Muscle of leg (tissue), 3 donors: ENCODE measurements at regions not wholly inside any gene's neighbourhood (a gene's known extent, or its start where the extent isn't known, plus 50 kb on each side); places are given as distances from the start of the nearest gene placed in this dataset.
A peak's percentile ranks its signal among the peaks of the same experiment; 100 is the strongest.

Experiments
- DNase-seq: peaks from one replicate; pipeline ENCODE4 v3.0.0; 2013
- H3K27ac ChIP-seq: one replicate; pipeline ENCODE4 v1.5.1; 2013; ENCODE audit warnings: mild to moderate bottlenecking, low read length, control low read depth
- H3K27me3 ChIP-seq: one replicate; pipeline ENCODE4 v1.6.1; 2013; ENCODE audit warnings: low read length; ENCODE audit not compliant: control insufficient read depth, insufficient read depth
- H3K36me3 ChIP-seq: one replicate; pipeline ENCODE4 v1.6.1; 2013; ENCODE audit warnings: low read length; ENCODE audit not compliant: control insufficient read depth, insufficient read depth
- H3K4me1 ChIP-seq: one replicate; pipeline ENCODE4 v1.6.1; 2013; ENCODE audit warnings: low read length; ENCODE audit not compliant: control insufficient read depth, insufficient read depth
- H3K4me3 ChIP-seq: one replicate; pipeline ENCODE4 v1.5.1; 2013; ENCODE audit warnings: low read length, control low read depth
- H3K9me3 ChIP-seq: replicated peaks from 2 replicates; pipeline ENCODE4 v1.6.1; 2013; ENCODE audit warnings: low read depth, low read length; ENCODE audit not compliant: control insufficient read depth
- WGBS: methylation state at CpG from one replicate; pipeline ENCODE4 v1.1.5; 2013; ENCODE audit warnings: missing lambda C conversion rate; ENCODE audit not compliant: insufficient coverage; 5-methylcytosine and 5-hydroxymethylcytosine counted together

GRCh38 chr12:20174528-20175175, 193.7 kb upstream of the PDE3A start:
- H3K27ac ChIP-seq, result no peak overlapping the region
- no peak for DNase-seq
- no peaks in the 10 kb centered on the region for H3K36me3 ChIP-seq
- H3K4me1 ChIP-seq, result no peaks in the 10 kb centered on the region
- WGBS, result 87% methylated on average over 9 of the region's 9 CpGs
- H3K9me3 ChIP-seq, result no peaks in the 10 kb centered on the region
- no peak overlapping the region for H3K4me3 ChIP-seq
- no peaks in the 10 kb centered on the region for H3K27me3 ChIP-seq

DNA sequence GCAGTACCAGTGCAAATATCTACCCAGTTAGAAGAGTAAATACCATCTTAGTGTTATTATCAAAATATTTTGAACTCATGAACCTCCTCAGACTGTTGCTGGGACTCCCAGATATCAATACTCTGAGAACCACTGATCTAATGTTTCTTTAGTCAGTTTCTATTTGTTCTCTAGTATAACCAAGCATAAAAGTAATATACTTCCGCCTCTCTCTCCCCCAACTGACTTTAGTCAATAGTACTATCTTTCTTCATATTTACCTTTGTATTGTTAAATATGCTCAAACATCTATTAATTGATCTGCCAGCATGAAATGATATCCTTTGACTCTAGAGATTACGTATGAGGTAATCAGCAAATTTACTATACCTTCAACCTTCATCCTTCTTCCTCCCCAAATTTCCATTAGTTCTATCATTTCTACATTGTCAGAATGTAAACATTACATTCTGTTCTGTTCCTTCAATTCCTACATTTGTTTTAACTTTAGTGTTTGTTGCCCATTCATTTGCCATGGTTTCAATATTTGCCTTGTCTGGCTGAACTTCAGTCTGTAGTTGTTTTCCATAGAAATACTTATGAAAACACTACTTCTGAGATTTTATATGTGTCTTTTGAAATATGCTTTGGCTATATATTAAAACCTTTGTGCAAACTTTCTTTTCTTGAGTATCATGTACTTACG, 192.5 kb upstream of the PDE3A start:
- no peaks in the 10 kb centered on the region for H3K4me1 ChIP-seq
- no peaks in the 10 kb centered on the region for H3K27me3 ChIP-seq
- no peaks in the 10 kb centered on the region for H3K36me3 ChIP-seq
- H3K27ac ChIP-seq, result no peak overlapping the region
- no peak for DNase-seq
- no CpG with 5 or more reads among the region's 3 CpGs for WGBS
- no peak overlapping the region for H3K4me3 ChIP-seq
- H3K9me3 ChIP-seq, result no peaks in the 10 kb centered on the region

GRCh38 chr12:20181416-20182180, 186.7 kb upstream of the PDE3A start:
- Histone ChIP-seq H3K9me3 (no peaks in the 10 kb centered on the region), H3K4me1 (no peaks in the 10 kb centered on the region), H3K27ac (no peak overlapping the region), H3K4me3 (no peak overlapping the region), H3K27me3 (no peaks in the 10 kb centered on the region), H3K36me3 (no peaks in the 10 kb centered on the region)
- DNase-seq, result no peak
- WGBS, result 41% methylated on average over 2 of the region's 2 CpGs

DNA sequence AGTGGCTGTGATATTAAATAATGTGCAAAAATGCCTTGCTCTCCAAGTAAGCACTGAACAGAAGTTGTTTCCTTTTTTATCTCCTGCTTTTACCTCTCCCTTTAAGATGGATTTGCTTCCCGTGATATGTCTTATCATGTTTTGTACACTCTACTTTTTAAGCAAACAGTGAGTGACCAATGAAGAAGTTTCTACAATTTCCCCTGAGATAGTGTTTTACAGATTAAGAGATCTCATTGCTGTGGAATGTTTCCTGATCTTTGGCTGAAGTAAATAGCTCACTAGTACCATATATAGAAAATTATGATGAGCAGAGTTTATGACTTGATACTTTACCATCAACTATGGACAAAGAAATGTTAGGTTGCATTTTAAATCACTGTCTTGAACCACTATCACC, 184.8 kb upstream of the PDE3A start:
- Histone ChIP-seq H3K4me3 (no peak overlapping the region), H3K27ac (no peak overlapping the region), H3K4me1 (no peaks in the 10 kb centered on the region), H3K9me3 (no peaks in the 10 kb centered on the region), H3K27me3 (no peaks in the 10 kb centered on the region), H3K36me3 (no peaks in the 10 kb centered on the region)
- WGBS, result no CpG with 5 or more reads among the region's 1 CpG
- DNase-seq, result peak; percentile 63

DNA sequence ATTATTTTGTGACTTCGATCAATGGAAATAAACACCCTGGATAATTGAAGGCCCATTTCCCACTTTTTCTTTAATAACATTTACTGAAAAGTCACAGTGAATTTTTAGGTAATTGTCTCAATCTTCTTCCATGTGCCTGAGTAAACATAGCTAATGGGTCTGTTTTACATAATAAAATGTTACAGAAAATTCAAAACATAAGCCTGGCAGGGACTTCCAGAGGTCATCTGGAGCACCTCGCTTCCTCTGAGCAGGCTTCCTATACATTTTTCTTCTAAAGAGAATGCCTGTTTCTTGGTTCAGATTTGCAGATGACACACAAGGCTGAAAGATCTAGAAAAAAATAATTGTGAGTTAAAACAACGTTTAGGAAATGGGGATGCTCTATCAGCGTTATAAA, 183.8 kb upstream of the PDE3A start:
- H3K4me1 ChIP-seq, result no peaks in the 10 kb centered on the region
- H3K4me3 ChIP-seq, result no peak overlapping the region
- DNase-seq, result no peak
- H3K36me3 ChIP-seq, result no peaks in the 10 kb centered on the region
- H3K27me3 ChIP-seq, result no peaks in the 10 kb centered on the region
- H3K27ac ChIP-seq, result no peak overlapping the region
- no peaks in the 10 kb centered on the region for H3K9me3 ChIP-seq
- WGBS, result no CpG with 5 or more reads among the region's 4 CpGs

GRCh38 chr12:20187456-20187855, 180.9 kb upstream of the PDE3A start:
- Histone ChIP-seq H3K4me1 (no peaks in the 10 kb centered on the region), H3K27me3 (no peaks in the 10 kb centered on the region), H3K36me3 (no peaks in the 10 kb centered on the region), H3K4me3 (no peak overlapping the region), H3K27ac (no peak overlapping the region), H3K9me3 (no peaks in the 10 kb centered on the region)
- peak; percentile 40 for DNase-seq
- WGBS, result no CpG with 5 or more reads among the region's 5 CpGs

DNA sequence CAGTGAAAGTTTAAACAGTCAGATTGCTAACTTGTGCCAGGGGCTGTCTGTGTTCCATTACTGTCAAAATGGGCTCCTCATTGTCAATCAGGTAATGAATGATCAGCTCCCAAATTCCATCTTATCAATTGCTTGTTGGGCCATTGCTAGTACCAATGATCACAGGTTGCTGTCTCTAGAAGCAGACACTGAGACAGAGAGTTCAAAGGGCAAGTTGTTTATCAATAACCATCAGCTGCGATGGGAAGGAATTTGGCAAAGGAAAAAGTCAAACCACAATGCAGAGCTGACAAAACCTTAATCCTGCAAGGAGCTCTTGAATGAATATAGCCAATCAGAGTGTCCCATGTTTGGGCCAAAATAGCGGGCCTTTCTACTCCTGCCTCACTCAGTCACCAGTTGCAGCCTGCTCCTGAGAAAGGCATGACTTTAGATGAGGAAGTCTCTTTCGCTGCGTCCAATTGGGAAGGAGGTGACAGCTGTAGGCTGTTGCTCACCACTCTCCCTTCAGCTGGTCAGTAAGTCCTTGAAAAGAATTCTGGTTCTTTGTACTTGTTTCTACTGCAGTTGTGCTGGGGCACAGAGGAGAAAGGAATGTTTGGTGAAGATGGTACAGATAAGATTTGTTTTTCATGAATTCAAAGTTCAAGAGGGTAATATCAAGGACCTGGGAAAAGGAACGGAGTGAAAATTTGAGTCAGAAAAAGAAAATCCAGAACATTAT, 179.2 kb upstream of the PDE3A start:
- no peaks in the 10 kb centered on the region for H3K9me3 ChIP-seq
- 40% methylated on average over 2 of the region's 5 CpGs for WGBS
- no peak overlapping the region for H3K27ac ChIP-seq
- no peaks in the 10 kb centered on the region for H3K4me1 ChIP-seq
- H3K36me3 ChIP-seq, result no peaks in the 10 kb centered on the region
- H3K27me3 ChIP-seq, result no peaks in the 10 kb centered on the region
- DNase-seq, result peak; percentile 48
- H3K4me3 ChIP-seq, result no peak overlapping the region

DNA sequence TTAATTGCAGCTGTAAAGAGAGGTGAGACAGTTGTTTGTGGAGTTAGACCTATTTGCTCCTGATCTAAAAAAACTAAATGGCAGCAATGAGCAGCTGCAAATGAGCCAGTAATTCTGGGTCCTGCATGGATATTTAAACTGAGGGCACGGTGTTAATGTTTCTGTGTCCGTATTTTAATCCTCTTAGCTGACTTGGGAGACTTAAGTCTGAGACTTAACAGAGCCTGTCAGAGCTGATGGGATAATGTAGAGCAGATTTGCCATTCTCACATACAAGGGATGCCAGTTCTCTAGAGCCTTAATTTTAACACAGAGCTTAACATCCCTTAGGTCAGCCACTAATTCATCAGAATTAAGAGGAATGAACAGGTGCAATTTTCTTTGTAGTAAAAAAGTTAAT, 178.6 kb upstream of the PDE3A start:
- Histone ChIP-seq H3K4me1 (no peaks in the 10 kb centered on the region), H3K27ac (no peak overlapping the region), H3K27me3 (no peaks in the 10 kb centered on the region), H3K9me3 (no peaks in the 10 kb centered on the region), H3K36me3 (no peaks in the 10 kb centered on the region), H3K4me3 (no peak overlapping the region)
- WGBS, result 53% methylated on average over 2 of the region's 2 CpGs
- DNase-seq, result peak; percentile 48

GRCh38 chr12:20194171-20194570, 174.2 kb upstream of the PDE3A start:
- Histone ChIP-seq H3K36me3 (no peaks in the 10 kb centered on the region), H3K27ac (no peak overlapping the region), H3K4me1 (no peaks in the 10 kb centered on the region), H3K4me3 (no peak overlapping the region), H3K9me3 (no peaks in the 10 kb centered on the region), H3K27me3 (no peaks in the 10 kb centered on the region)
- WGBS, result 52% methylated on average over 2 of the region's 4 CpGs
- DNase-seq, result no peak

DNA sequence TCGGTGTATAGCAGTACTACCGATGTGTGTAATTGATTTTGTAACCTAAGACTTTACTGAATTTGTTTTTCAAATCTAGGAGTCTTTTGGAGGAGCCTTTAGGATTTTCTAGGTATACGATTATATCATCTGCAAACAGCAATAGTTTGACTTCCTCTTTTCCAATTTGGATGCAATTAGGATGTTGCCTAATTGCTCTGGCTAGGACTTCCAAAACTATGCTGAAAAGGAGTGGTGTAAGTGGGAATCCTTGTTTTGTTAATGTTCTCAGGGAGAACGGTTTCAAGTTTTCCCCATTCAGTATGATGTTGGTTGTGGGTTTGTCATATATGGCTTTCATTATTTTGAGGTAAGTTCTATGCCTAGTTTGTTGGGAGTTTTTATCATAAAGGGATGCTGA, 171.6 kb upstream of the PDE3A start:
- no CpG with 5 or more reads among the region's 4 CpGs for WGBS
- no peak for DNase-seq
- peaks cover 2% of the 10 kb centered on the region for H3K9me3 ChIP-seq
- H3K4me1 ChIP-seq, result no peaks in the 10 kb centered on the region
- no peak overlapping the region for H3K27ac ChIP-seq
- no peaks in the 10 kb centered on the region for H3K36me3 ChIP-seq
- no peak overlapping the region for H3K4me3 ChIP-seq
- H3K27me3 ChIP-seq, result no peaks in the 10 kb centered on the region
